ENCODE measurements at regions not wholly inside any gene's neighbourhood (a gene's known extent, or its start where the extent isn't known, plus 50 kb on each side); places are given as distances from the start of the nearest gene placed in this dataset.

- H3K4me1 Mint-ChIP-seq (ENCODE audit: low read depth, unreplicated experiment): peaks cover 5% of the 10 kb centered on the region
- Histone ChIP-seq H3K4me1 (0 out of 2 replicates have a peak, but pooled peaks cover 3% of the 10 kb centered on the region), H3K9me3 (no peaks in the 10 kb centered on the region), H3K27me3 (replicated peaks; ENCODE audit: control insufficient read depth, insufficient read depth, low read length) (no peaks in the 10 kb centered on the region), H3K4me3 (ENCODE audit: low read depth, low read length) (no peak overlapping the region), H3K36me3 (ENCODE audit: control insufficient read depth, insufficient read depth, low read length) (no peaks in the 10 kb centered on the region)
- TF ChIP-seq CTCF (IDR thresholded peaks at IDR 0.05; ENCODE audit: insufficient read depth in 1 of 2, low read depth in 1 of 2, low read length in 1 of 2, severe bottlenecking in 1 of 2, unreplicated experiment in 1 of 2): no peak
- POLR2A ChIA-PET: no interaction called here
- BruUV-seq (replicated peaks): no TSS peak
- peaks cover 7% of the 10 kb centered on the region for H3K9me3 Mint-ChIP-seq (ENCODE audit: unreplicated experiment)
- CTCF ChIA-PET: no interaction called here
- no peak for DNase-seq
- intact Hi-C loops (cut with micrococcal nuclease; ENCODE audit: unreplicated experiment): loop anchor here (10.0 kb wide), 1 partner anchor 122 kb away; no protein-coding TSS in a partner anchor
- no peak overlapping the region for H3K4me3 Mint-ChIP-seq (ENCODE audit: unreplicated experiment)
- H3K27ac Mint-ChIP-seq (ENCODE audit: unreplicated experiment): no peak overlapping the region
- no peaks in the 10 kb centered on the region for H3K36me3 Mint-ChIP-seq (ENCODE audit: insufficient read depth, unreplicated experiment)
- no peaks in the 10 kb centered on the region for H3K27me3 Mint-ChIP-seq (ENCODE audit: insufficient read depth, unreplicated experiment)
Measured at GRCh38 chr4:18813055-18813454, 791.5 kb upstream of the LCORL start.

GRCh38 chr4:18803781-18804180 is 782.2 kb upstream of the LCORL start:
- BruUV-seq (replicated peaks): no TSS peak
- POLR2A ChIA-PET: no interaction called here
- Histone ChIP-seq H3K36me3 (ENCODE audit: control insufficient read depth, insufficient read depth, low read length) (no peaks in the 10 kb centered on the region), H3K4me3 (ENCODE audit: low read depth, low read length) (no peak overlapping the region), H3K4me1 (no peaks in the 10 kb centered on the region), H3K9me3 (no peaks in the 10 kb centered on the region), H3K27me3 (replicated peaks; ENCODE audit: control insufficient read depth, insufficient read depth, low read length) (no peaks in the 10 kb centered on the region)
- no peaks in the 10 kb centered on the region for H3K27me3 Mint-ChIP-seq (ENCODE audit: insufficient read depth, unreplicated experiment)
- H3K36me3 Mint-ChIP-seq (ENCODE audit: insufficient read depth, unreplicated experiment): no peaks in the 10 kb centered on the region
- no peaks in the 10 kb centered on the region for H3K4me1 Mint-ChIP-seq (ENCODE audit: low read depth, unreplicated experiment)
- TF ChIP-seq CTCF (IDR thresholded peaks at IDR 0.05; ENCODE audit: insufficient read depth in 1 of 2, low read depth in 1 of 2, low read length in 1 of 2, severe bottlenecking in 1 of 2, unreplicated experiment in 1 of 2): no peak
- intact Hi-C loops (cut with micrococcal nuclease; ENCODE audit: unreplicated experiment): no loop called here
- no peak overlapping the region for H3K4me3 Mint-ChIP-seq (ENCODE audit: unreplicated experiment)
- CTCF ChIA-PET: no interaction called here
- no peak overlapping the region for H3K27ac Mint-ChIP-seq (ENCODE audit: unreplicated experiment)
- H3K9me3 Mint-ChIP-seq (ENCODE audit: unreplicated experiment): no peaks in the 10 kb centered on the region
- no peak for DNase-seq

DNA sequence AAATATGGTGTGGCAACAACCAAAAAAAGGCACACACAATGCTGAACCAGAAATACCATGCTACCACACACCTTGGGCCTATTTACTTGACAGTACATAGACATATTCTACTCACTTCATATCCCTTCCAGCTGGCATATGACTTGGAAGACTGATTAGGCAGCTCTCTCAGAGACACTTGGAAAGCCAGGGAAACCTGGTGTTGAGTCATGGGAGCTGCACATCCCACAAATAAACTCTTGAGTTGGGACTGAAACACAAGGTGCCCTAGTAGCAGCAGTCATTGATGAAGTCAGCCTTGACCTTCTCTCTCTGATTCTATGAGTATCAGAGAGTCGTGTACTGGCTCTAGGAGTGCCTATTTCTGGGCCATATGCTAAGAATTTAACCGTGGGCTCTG is 776.6 kb upstream of the LCORL start:
- Histone ChIP-seq H3K36me3 (ENCODE audit: control insufficient read depth, insufficient read depth, low read length) (no peaks in the 10 kb centered on the region), H3K4me3 (ENCODE audit: low read depth, low read length) (no peak overlapping the region), H3K9me3 (no peaks in the 10 kb centered on the region), H3K4me1 (no peaks in the 10 kb centered on the region), H3K27me3 (replicated peaks; ENCODE audit: control insufficient read depth, insufficient read depth, low read length) (no peaks in the 10 kb centered on the region)
- no peaks in the 10 kb centered on the region for H3K27me3 Mint-ChIP-seq (ENCODE audit: insufficient read depth, unreplicated experiment)
- no peaks in the 10 kb centered on the region for H3K9me3 Mint-ChIP-seq (ENCODE audit: unreplicated experiment)
- TF ChIP-seq CTCF (IDR thresholded peaks at IDR 0.05; ENCODE audit: insufficient read depth in 1 of 2, low read depth in 1 of 2, low read length in 1 of 2, severe bottlenecking in 1 of 2, unreplicated experiment in 1 of 2): no peak
- POLR2A ChIA-PET: no interaction called here
- no peaks in the 10 kb centered on the region for H3K4me1 Mint-ChIP-seq (ENCODE audit: low read depth, unreplicated experiment)
- H3K27ac Mint-ChIP-seq (ENCODE audit: unreplicated experiment): no peak overlapping the region
- CTCF ChIA-PET: no interaction called here
- no TSS peak for BruUV-seq (replicated peaks)
- no peak overlapping the region for H3K4me3 Mint-ChIP-seq (ENCODE audit: unreplicated experiment)
- intact Hi-C loops (cut with micrococcal nuclease; ENCODE audit: unreplicated experiment): no loop called here
- H3K36me3 Mint-ChIP-seq (ENCODE audit: insufficient read depth, unreplicated experiment): no peaks in the 10 kb centered on the region
- no peak for DNase-seq

Data from Caco-2 (cell line).